Lung (tissue), 11 donors: ENCODE measurements at regions not wholly inside any gene's neighbourhood (a gene's known extent, or its start where the extent isn't known, plus 50 kb on each side); places are given as distances from the start of the nearest gene placed in this dataset.

Experiments used
- ATAC-seq: fragments of 200-7000 bp; cut with Tn5 transposase; one replicate; pipeline ENCODE4 v1.9.1; 2020; ENCODE audit warnings: moderate number of reproducible peaks; ENCODE audit not compliant: insufficient read depth, low FRiP score
- DNase-seq, 3 donors: peaks; one replicate each; pipeline ENCODE4 v3.0.0-alpha.2; 2013 to 2017
- H3K27ac ChIP-seq, 2 donors: one replicate each; pipeline ENCODE4 v1.5.1; 2013; ENCODE audit warnings: mild to moderate bottlenecking in 2 of 2, moderate library complexity in 2 of 2, control low read depth in 1 of 2, inconsistent platforms in 1 of 2, low read depth in 1 of 2, low read length in 1 of 2
- H3K27me3 ChIP-seq, 3 donors: one replicate each; pipeline ENCODE4 v1.5.1; 2013; ENCODE audit warnings: low read length in 2 of 3; ENCODE audit not compliant: control insufficient read depth in 3 of 3, insufficient read depth in 3 of 3
- H3K36me3 ChIP-seq, 4 donors: one replicate each; pipeline ENCODE4 v1.5.1; 2013; ENCODE audit warnings: low read length in 4 of 4, mild to moderate bottlenecking in 1 of 4, moderate library complexity in 1 of 4; ENCODE audit not compliant: control insufficient read depth in 4 of 4, insufficient read depth in 4 of 4
- H3K4me1 ChIP-seq, 5 donors: one replicate each; pipeline ENCODE4 v1.5.1; 2013; ENCODE audit warnings: low read length in 5 of 5, mild to moderate bottlenecking in 2 of 5, moderate library complexity in 1 of 5; ENCODE audit not compliant: control insufficient read depth in 5 of 5, insufficient read depth in 5 of 5
- H3K4me3 ChIP-seq: one replicate; pipeline ENCODE4 v1.5.1; 2013; ENCODE audit warnings: mild to moderate bottlenecking, control low read depth, moderate library complexity
- H3K9ac ChIP-seq, 2 donors: one replicate each; pipeline ENCODE4 v1.5.1; 2013; ENCODE audit warnings: low read length in 2 of 2, control low read depth in 1 of 2; ENCODE audit not compliant: insufficient read depth in 1 of 2
- H3K9me3 ChIP-seq, 4 donors: one replicate each; pipeline ENCODE4 v1.5.1; 2013; ENCODE audit warnings: low read length in 3 of 4, mild to moderate bottlenecking in 1 of 4, moderate library complexity in 1 of 4; ENCODE audit not compliant: control insufficient read depth in 4 of 4, insufficient read depth in 3 of 4
- WGBS, 2 donors: extraction: QIAGEN DNeasy Blood & Tissue Kit; methylation state at CpG; one replicate each; pipeline ENCODE4 v1.1.7; 2013; 5-methylcytosine and 5-hydroxymethylcytosine counted together
- TF ChIP-seq, protein P1 (sequence below): IDR thresholded peaks from 2 replicates; pipeline ENCODE4 v1.5.1; 2012; ENCODE audit warnings: mild to moderate bottlenecking; ENCODE audit errors: control extremely low read depth, extremely low read depth
- donor health status: control.
- donor health status: control.
- donor health status: Bipolar disorder and iron deficiency.
- donor health status: healthy.
- donor health status: DM: yes; HTN: yes; CAD: no.

GRCh38 chr3:55160241-55160983 lies 232.6 kb upstream of the LRTM1 start:
- no peaks in the 10 kb centered on the region for H3K27me3 ChIP-seq
- no peaks in the 10 kb centered on the region for H3K4me1 ChIP-seq
- H3K36me3 ChIP-seq = no peaks in the 10 kb centered on the region
- peaks cover 0 to 4% (median 0%) of the 10 kb centered on the region in 4 donors for H3K9me3 ChIP-seq
- no peak overlapping the region for H3K4me3 ChIP-seq
- ATAC-seq = no peak
- TF ChIP-seq, protein P1, sequence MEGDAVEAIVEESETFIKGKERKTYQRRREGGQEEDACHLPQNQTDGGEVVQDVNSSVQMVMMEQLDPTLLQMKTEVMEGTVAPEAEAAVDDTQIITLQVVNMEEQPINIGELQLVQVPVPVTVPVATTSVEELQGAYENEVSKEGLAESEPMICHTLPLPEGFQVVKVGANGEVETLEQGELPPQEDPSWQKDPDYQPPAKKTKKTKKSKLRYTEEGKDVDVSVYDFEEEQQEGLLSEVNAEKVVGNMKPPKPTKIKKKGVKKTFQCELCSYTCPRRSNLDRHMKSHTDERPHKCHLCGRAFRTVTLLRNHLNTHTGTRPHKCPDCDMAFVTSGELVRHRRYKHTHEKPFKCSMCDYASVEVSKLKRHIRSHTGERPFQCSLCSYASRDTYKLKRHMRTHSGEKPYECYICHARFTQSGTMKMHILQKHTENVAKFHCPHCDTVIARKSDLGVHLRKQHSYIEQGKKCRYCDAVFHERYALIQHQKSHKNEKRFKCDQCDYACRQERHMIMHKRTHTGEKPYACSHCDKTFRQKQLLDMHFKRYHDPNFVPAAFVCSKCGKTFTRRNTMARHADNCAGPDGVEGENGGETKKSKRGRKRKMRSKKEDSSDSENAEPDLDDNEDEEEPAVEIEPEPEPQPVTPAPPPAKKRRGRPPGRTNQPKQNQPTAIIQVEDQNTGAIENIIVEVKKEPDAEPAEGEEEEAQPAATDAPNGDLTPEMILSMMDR = no peak
- 52 to 60% methylated on average over 12 of the region's 12 CpGs for WGBS, 2 donors
- DNase-seq = no peak
- H3K9ac ChIP-seq = no peak overlapping the region
- no peak overlapping the region for H3K27ac ChIP-seq

DNA sequence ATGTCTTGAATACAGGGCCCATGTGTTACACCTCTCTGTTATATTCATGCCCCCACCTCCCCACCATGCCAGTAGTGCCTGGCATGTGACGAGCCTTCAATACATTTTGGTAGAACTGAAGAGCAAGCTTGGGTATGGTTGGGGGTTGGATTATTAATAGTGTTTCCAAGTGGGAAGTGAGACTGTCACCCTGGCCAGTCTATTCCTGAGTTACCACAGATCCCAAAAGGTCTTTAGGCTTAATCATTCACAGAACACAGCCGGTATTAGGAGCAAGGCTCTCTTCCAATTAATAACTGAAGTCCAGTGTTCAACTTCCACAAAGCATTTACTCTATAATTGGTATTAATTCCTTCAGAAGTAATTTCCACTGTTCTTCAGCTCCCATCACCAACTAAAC lies 231.9 kb upstream of the LRTM1 start:
- Histone ChIP-seq H3K4me3 (no peak overlapping the region), H3K9me3 (peaks cover 0 to 3% (median 0%) of the 10 kb centered on the region in 4 donors), H3K27ac (no peak overlapping the region), H3K9ac (no peak overlapping the region), H3K27me3 (no peaks in the 10 kb centered on the region), H3K36me3 (no peaks in the 10 kb centered on the region), H3K4me1 (no peaks in the 10 kb centered on the region)
- 88 to 91% methylated on average over 2 of the region's 2 CpGs for WGBS, 2 donors
- DNase-seq (no peak), ATAC-seq (no peak)
- TF ChIP-seq, protein P1 = no peak

DNA sequence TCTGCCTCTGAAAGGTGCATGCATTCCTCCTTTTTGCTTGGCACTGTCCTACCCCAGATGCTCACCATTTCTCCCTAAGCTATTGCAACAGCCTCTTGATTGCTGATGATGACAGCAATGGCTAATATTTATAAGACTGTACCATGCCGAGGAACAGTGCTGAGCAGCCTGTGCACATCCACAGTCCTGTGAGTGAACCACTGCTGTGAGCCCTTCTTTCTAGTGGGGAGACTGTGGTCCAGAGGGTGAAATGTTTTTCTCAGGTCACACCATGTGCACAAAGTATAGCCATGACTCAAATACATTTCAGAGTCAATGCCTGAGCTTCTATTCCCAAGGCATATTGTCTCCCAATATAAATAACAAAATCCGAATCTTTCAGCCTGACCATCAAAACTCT lies 231.2 kb upstream of the LRTM1 start:
- 92 to 99% methylated on average over 2 of the region's 2 CpGs for WGBS, 2 donors
- DNase-seq = no peak
- Histone ChIP-seq H3K4me3 (no peak overlapping the region), H3K9me3 (peaks cover 0 to 3% (median 0%) of the 10 kb centered on the region in 4 donors), H3K9ac (no peak overlapping the region), H3K27me3 (no peaks in the 10 kb centered on the region), H3K4me1 (no peaks in the 10 kb centered on the region), H3K27ac (no peak overlapping the region), H3K36me3 (no peaks in the 10 kb centered on the region)
- ATAC-seq = no peak
- TF ChIP-seq, protein P1 = no peak

DNA sequence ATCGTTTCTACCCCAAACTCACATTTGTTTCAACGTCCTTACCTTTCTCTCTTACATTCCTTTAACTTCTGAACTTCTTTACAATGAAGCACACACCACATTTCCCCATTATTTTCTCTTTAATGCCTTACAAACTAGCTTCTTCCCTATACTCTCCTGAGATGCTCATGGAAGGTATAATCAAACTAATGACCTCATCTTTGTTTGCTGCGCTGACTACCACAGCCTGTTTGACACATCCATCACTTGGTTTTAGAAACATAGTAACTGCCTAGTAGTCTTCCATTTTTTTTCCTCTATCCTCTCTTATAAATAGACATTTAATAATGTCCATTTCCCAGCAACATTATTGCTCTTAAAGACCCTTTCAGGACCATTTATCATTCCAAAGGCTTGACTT lies 230.5 kb upstream of the LRTM1 start:
- TF ChIP-seq, protein P1 = no peak
- 68 to 74% methylated on average over 3 of the region's 3 CpGs for WGBS, 2 donors
- Histone ChIP-seq H3K9me3 (peaks cover 0 to 3% (median 0%) of the 10 kb centered on the region in 4 donors), H3K27me3 (no peaks in the 10 kb centered on the region), H3K9ac (no peak overlapping the region), H3K36me3 (no peaks in the 10 kb centered on the region), H3K4me1 (no peaks in the 10 kb centered on the region), H3K4me3 (no peak overlapping the region), H3K27ac (no peak overlapping the region)
- no peak for DNase-seq
- ATAC-seq = no peak
